NCI-H2196 treated with DMSO at 0.1 percent for 48 hours (cell line): ENCODE measurements at regions not wholly inside any gene's neighbourhood (a gene's known extent, or its start where the extent isn't known, plus 50 kb on each side); places are given as distances from the start of the nearest gene placed in this dataset.
"Not testable (repeated sequence)": the region's sequence is repeated elsewhere in the genome, so short reads cannot be mapped to it uniquely, and the experiment has no call there.

Experiments used
- DNase-seq: peaks from one replicate; lab custom pipeline; 2025; ENCODE audit not compliant: unreplicated experiment; lab: John Stamatoyannopoulos, UW

DNA sequence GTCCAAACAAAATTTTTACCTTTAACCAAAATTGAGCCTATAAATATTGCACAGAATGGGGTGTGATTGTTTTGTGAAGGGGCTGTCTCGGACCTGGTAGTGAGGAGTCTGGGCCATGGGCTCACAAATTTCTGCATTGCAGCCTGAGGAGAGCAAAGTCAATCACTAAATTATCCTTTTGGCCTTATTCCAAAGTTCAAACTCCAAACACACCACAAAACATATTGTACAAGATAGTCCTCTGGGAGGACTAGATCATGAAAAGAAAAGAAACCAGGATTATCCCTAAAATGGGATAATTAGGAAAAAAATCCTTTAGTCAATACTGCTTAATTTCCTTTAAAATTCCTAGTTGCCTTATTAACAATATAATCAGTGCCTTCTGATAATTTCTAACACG lies 115.5 kb downstream of the BUB3 start:
- DNase-seq, result no peak

DNA sequence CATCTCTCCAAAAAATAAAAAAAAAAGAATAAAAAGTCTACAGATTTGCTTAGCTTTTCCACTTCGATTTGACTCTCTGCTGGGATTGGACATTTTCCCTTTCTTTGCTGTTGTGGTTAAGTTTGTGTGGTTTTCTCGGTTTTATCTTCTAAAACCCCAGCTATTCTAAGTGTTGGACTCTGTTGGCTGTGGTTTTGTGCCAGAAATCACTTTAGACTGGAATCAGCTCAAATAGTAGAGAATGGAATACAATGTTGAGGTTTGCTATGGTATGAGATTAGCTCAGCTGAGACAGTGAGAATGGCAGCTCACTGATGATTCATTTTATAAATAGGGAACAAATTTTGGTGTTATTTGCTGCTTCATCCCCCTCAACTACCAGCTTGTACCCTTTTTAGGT lies 116.0 kb downstream of the BUB3 start:
- DNase-seq, result no peak

DNA sequence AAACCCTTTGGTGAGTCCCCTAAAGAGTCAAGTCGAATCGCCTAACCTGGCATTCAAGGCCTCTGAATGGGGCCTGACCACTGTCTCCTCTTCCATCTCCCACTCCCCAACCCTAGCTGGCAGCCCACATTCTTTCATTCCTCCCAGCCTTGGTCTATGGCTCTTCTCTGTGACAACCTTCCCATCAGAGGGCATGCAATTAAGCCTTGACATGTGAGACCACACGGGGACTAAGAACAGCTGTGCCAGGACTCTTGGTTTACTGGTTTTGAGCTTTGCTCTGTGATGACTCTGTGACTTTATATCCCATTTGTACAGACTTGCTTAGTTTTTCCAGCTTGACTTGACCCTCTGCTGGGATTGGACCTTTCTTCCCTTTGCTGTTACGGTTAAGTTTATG lies 116.6 kb downstream of the BUB3 start:
- DNase-seq, result no peak

GRCh38 chr10:123272171-123272570 lies 118.0 kb downstream of the BUB3 start:
- DNase-seq, result no peak

- DNase-seq, result no peak
Measured at GRCh38 chr10:123274306-123275135, 120.3 kb downstream of the BUB3 start.

DNA sequence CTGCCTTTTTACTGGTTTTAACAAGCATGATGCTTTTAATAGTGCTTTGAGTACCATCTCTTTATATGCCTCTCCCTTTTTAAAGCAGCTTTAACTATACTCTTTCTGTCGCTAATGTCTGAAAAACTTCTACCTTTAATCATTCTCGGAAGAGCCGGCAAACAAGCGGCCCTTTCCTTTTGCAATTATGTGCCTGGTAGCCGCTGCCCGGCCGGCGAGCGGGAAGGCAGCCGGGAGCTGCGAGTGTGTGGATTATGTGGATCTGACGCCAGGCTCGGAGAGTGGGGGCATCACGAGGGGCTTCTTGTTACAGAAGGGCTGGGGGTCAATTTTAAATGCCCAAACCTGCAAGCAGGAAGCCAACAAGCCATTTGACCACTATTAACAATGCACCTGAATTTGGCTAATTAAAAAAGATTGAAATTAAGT lies 120.9 kb downstream of the BUB3 start:
- DNase-seq, result no peak

- DNase-seq, result no peak
Measured at GRCh38 chr10:123278445-123278844, 124.2 kb downstream of the BUB3 start.

- not testable (repeated sequence) for DNase-seq
Measured at GRCh38 chr10:123283371-123283770, 129.2 kb downstream of the BUB3 start.

GRCh38 chr10:123284022-123284421 lies 129.8 kb downstream of the BUB3 start:
- DNase-seq, result no peak

GRCh38 chr10:123287594-123288247 lies 133.5 kb downstream of the BUB3 start:
- no peak for DNase-seq

DNA sequence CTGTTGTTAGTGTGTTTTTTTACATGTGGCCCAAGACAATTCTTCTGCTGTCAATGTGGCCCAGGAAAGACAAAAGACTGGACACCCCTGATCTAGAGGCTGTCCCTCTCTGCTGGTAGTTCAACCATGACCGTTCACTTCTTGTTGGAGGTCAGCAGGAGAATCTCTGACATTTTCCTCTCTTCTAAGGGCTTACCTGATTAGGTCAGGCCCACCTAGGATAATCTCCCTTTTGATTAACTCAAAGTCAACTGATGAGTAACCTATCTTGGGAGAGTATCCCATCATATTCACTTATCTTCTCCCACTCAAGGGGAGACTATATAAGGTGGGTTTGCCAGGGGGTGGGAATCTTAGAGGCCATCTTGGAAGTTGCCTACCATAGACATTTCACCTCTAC lies 135.2 kb downstream of the BUB3 start:
- DNase-seq, result no peak

DNA sequence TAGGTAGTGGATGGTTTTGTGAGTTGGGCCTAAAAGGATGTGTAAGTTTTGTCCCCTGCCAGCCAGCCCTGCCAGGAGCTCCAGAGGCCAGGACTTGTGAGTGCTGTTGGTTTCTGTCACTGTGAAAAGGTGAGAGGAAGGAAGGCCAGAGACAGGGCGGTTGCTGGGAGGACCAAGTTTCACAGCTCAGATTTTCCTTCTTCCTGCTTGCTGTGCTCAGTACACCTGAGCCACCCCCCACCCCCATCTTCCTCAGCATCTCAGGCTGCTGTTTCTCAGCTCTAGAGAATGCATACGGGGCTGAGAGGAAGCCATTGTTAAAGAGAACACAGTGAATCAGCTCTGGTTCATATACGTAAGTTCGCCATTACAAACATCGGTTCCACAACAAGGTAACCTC lies 139.9 kb downstream of the BUB3 start:
- no peak for DNase-seq

- no peak for DNase-seq
Measured at GRCh38 chr10:123294886-123295285, 140.7 kb downstream of the BUB3 start.

GRCh38 chr10:123295644-123296043 lies 141.4 kb downstream of the BUB3 start:
- DNase-seq, result no peak

DNA sequence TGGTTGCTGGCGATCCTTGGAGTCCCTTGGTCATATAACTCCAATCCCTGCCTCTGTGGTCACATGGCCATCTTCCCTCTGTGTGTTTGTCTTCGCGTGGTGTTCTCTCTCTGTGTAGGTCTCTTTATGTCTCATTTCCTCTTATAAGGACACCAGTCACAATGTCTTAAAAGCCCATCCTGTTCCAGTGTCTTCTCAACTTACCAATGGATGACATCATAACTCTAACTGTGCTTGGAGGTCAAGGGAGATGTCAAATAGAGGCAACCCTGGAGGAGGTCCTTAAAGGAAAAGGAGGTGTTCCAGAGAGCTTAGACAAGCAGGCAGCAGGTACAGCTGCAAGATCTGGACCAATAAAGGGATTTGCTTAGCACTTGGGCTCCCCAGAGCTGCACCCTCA lies 143.0 kb downstream of the BUB3 start:
- DNase-seq, result no peak

DNA sequence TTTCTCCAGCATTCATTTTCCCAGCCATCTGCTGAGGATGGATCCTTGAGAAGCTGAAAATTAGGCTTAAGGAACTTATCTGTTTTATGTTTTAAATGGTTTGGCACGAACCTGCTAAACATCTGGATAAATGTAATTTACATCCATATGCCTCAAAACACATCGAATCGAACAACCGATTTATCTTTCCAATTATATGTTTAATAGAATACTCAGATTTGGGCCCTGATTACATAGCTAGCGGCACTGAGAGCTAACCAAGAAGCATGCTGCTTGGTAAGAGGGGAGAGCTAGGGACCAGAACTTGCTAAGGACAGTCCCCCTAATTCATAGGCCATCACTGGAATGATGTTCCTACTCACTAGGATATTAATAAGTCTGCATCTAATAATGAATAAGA lies 144.4 kb downstream of the BUB3 start:
- DNase-seq, result no peak

- no peak for DNase-seq
Measured at GRCh38 chr10:123299598-123299997, 145.4 kb downstream of the BUB3 start.

DNA sequence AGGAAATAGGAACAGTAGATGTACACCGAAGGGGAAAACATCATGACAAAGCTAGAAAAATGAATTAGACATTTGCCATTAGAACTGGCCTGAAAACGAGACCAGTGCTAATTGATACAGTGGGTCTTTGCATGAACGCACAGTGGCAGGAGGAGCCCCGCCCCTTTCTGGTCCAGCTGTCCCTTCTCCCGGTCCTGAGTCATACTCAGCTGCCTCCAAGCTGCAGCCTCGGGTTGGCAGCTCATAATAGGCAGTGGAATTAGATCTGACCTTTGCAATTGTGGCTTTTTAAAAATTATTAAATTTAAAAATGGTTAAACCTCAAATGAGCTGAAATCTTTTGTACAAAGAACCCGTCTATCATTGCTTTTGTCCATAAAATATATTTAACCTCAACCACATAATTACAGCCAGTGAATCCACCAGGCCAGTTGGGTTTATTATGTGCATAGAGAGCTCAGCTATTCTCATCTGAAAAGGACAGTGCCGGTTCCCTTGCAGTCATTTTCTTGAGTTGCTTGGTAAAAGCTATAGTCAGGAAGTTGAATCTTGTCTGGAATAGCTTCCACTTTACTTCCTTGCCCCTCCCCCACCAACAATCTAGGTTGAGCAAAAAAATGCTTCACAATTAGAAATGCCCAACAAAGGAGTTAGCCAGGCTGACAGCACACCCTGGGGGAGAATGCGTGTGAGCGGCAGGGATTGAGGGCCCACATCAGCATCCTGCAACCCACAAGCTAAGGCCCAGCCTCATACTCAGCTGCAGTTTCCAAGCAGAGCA lies 147.1 kb downstream of the BUB3 start:
- peak; percentile 33 for DNase-seq

DNA sequence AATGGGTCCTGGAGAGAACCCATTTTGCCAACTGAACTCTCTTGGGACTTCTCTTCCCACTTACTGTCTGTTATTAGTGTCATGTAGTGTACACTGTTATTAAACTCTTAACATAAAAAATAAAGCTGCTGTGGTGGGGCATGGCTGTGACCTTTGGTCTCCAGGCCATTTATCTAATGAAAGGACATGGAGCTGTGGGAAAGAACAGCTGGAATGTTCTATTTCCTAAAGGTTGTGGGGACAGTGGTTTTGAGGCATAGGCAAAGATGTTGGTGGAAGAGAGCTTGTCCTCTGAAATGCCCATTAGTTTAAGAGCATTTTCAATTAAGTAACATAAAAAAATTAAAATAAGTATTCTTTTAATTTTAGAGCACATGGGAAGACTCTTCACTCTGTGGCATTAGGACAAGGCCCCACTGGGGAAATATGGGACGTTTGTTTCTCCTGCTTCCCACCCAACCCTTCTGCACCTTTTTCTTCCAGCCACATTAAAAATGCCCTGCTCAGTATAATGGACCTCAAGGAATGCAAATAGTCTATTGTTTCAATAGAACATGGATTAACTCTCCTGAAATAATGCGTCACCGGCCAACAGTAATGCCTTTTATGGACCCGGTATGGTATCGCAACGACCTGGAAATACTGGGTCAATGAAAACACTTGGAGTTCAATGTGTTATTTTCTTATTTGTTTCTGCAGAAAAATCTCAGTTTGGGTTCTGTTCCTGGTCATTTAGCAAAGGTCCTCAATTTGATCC lies 149.6 kb downstream of the BUB3 start:
- DNase-seq, result no peak

DNA sequence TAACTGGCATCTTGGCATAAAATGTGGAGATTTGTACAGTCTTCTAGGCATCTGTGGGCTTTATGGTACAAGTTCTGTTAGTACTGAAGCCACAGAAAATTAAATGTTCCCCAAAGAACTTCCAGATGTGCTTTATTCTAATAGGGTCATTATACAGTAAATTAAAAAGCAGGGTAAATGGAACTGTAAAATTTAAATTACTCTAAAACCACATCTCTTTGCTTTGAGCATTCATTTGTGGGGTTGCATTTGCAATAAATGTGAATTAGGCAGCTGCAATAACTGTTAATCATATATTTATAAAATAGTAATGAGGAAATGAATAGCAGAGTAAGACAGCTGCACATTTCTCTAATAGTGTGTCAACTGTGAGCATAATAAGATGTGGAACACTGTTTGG lies 151.5 kb downstream of the BUB3 start:
- no peak for DNase-seq

DNA sequence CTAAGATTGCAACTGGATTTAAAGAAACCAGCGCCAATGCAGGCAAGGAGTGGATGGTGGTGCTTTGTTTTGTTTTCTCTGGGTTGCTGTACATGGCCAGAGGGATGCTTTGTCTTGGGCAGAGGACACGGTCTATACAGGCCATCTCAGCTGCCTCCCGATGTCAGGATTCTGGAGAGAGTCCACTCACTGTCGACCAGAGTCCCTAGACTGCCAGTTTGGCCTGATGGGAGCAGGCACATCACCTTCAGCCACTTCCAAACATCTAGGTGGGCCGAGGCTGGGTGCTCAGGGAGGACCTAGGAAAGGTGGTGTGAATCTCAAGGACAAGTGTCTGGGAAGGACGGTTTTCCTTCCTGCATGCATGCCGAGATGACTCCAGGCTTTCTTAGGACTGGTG lies 152.1 kb downstream of the BUB3 start:
- DNase-seq, result no peak
